22Rv1 (cell line): ENCODE measurements at regions not wholly inside any gene's neighbourhood (a gene's known extent, or its start where the extent isn't known, plus 50 kb on each side); places are given as distances from the start of the nearest gene placed in this dataset.
A peak's percentile ranks its signal among the peaks of the same experiment; 100 is the strongest.

Experiments used
- H3K27ac ChIP-seq: fragments of 450-650 bp; 2 replicates; pipeline ENCODE4 v1.5.1; 2017
- ZFX ChIP-seq: fragments of 450-650 bp; IDR thresholded peaks from 2 replicates; pipeline ENCODE4 v1.6.1; 2017; ENCODE audit warnings: antibody characterized with exemption, borderline replicate concordance
- TF ChIP-seq, protein P1 (sequence below): fragments of 450-650 bp; IDR thresholded peaks from 2 replicates; pipeline ENCODE4 v1.5.1; 2017; ENCODE audit warnings: mild to moderate bottlenecking

- TF ChIP-seq ZFX = no peak
- TF ChIP-seq, protein P1, sequence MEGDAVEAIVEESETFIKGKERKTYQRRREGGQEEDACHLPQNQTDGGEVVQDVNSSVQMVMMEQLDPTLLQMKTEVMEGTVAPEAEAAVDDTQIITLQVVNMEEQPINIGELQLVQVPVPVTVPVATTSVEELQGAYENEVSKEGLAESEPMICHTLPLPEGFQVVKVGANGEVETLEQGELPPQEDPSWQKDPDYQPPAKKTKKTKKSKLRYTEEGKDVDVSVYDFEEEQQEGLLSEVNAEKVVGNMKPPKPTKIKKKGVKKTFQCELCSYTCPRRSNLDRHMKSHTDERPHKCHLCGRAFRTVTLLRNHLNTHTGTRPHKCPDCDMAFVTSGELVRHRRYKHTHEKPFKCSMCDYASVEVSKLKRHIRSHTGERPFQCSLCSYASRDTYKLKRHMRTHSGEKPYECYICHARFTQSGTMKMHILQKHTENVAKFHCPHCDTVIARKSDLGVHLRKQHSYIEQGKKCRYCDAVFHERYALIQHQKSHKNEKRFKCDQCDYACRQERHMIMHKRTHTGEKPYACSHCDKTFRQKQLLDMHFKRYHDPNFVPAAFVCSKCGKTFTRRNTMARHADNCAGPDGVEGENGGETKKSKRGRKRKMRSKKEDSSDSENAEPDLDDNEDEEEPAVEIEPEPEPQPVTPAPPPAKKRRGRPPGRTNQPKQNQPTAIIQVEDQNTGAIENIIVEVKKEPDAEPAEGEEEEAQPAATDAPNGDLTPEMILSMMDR = no peak
- H3K27ac ChIP-seq = no peak overlapping the region
These were observed 133.4 kb downstream of the EVX1 start for GRCh38 chr7:27375958-27376357.

DNA sequence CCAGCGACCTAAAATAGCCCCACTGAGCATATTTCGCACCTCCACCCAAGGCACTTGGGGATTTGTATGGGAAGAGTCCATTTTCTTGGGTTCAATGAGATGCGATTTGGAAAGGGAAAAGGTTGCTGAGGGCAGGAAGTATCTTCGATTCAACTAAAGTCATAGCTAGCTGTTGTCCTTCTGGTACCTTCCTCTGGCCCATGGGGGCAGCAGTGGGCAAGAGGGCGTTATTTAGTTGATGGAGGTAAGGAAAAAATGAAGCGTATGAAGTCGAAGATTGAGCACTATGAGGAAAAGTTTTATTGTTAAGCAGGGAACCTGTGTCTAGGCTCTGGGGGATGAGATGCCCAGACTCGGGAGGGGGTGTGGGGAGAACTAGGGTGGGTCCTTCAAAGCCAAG is 135.4 kb downstream of the EVX1 start:
- no peak overlapping the region for H3K27ac ChIP-seq
- TF ChIP-seq, protein P1 = peak; percentile 32
- TF ChIP-seq ZFX = no peak

DNA sequence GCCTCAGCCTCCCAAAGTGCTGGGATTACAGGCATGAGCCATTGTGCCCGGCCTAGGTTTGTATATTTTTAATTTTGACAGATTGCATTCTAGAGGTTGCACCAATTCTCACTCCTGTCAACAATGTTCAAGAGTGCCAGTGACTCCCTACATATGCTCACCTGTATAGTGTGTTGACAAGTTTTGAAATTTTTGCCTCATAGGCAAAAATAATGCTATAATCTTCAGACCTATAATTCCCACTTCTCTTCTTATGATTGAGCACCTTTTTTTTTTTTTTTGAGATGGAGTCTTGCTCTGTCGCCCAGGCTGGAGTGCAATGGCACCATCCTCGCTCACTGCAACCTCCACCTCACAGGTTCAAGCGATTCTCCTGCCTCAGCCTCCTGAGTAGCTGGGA is 139.7 kb downstream of the EVX1 start:
- H3K27ac ChIP-seq = no peak overlapping the region
- TF ChIP-seq, protein P1 = no peak
- no peak for TF ChIP-seq ZFX

- no peak overlapping the region for H3K27ac ChIP-seq
- TF ChIP-seq, protein P1 = no peak
- TF ChIP-seq ZFX = no peak
These were observed 144.0 kb downstream of the EVX1 start for GRCh38 chr7:27386581-27386980.

- TF ChIP-seq, protein P1 = no peak
- TF ChIP-seq ZFX = no peak
- no peak overlapping the region for H3K27ac ChIP-seq
These were observed 145.3 kb downstream of the EVX1 start for GRCh38 chr7:27387864-27388263.

- TF ChIP-seq, protein P1 = no peak
- TF ChIP-seq ZFX = no peak
These were observed 146.0 kb downstream of the EVX1 start for GRCh38 chr7:27388561-27388960.

GRCh38 chr7:27389496-27389895 is 146.9 kb downstream of the EVX1 start:
- no peak overlapping the region for H3K27ac ChIP-seq
- no peak for TF ChIP-seq ZFX
- TF ChIP-seq, protein P1 = no peak

More at GRCh38 chr7:27388561-27388960, 146.0 kb downstream of the EVX1 start:
- H3K27ac ChIP-seq = no peak overlapping the region
